GM12878 (cell line): ENCODE measurements at regions not wholly inside any gene's neighbourhood (a gene's known extent, or its start where the extent isn't known, plus 50 kb on each side); places are given as distances from the start of the nearest gene placed in this dataset.

Source experiments
- ATAC-seq: fragments of 200-7000 bp; cut with Tn5 transposase; 3 replicates; pipeline ENCODE4 v1.9.1; 2020; ENCODE audit warnings: mild to moderate bottlenecking, moderate library complexity
- BruUV-seq: library from RNA; stranded (reverse); fragments of 400-500 nt; replicated peaks from 2 replicates; lab custom pipeline; 2021; lab: Mats Ljungman, UMichigan
- CTCF ChIA-PET: fragments of 300-600 bp; sonication (Branson Sonifier 250); formaldehyde crosslinking; extraction: SDS; loops from one replicate; lab custom pipeline; 2021; ENCODE audit warnings: inconsistent platforms; lab: Yijun Ruan, JAX
- POLR2A ChIA-PET: fragments of 350-600 bp; formaldehyde crosslinking; extraction: SDS; loops from one replicate; lab custom pipeline; 2021; ENCODE audit warnings: inconsistent platforms; lab: Charles Lee
- RAD21 ChIA-PET: fragments of 300-600 bp; sonication (Branson Sonifier 250); formaldehyde crosslinking; loops from one replicate; lab custom pipeline; 2023; ENCODE audit warnings: antibody characterized with exemption; ENCODE audit not compliant: unreplicated experiment; lab: Charles Lee
- SMC1A ChIA-PET: fragments of 300-600 bp; sonication (Branson Sonifier 250); formaldehyde crosslinking; loops from one replicate; lab custom pipeline; 2023; ENCODE audit not compliant: unreplicated experiment, uncharacterized antibody; lab: Charles Lee
- DNase-seq: peaks from one replicate; pipeline ENCODE4 v3.0.0-alpha.2; 2011; ENCODE audit warnings: low read depth, low spot score
- FAIRE-seq: peaks from 3 replicates; lab custom pipeline; 2011; peaks lifted over from hg19 to GRCh38; lab: Jason Lieb, UNC
- H2AFZ ChIP-seq: 2 replicates; pipeline ENCODE4 v1.6.0; 2011; ENCODE audit warnings: low read depth, low read length, control low read depth; ENCODE audit not compliant: control insufficient read depth
- H3K27ac ChIP-seq: 2 replicates; pipeline ENCODE4 v1.5.1; 2011; ENCODE audit warnings: control low read depth; ENCODE audit not compliant: control insufficient read depth, insufficient read depth
- H3K27me3 ChIP-seq, 2 experiments: replicated peaks in 1 of 2; 2 replicates each; pipeline versions ENCODE4 v1.6.0 to v1.6.1; 2011; ENCODE audit warnings: low read length in 1 of 2; ENCODE audit not compliant: control insufficient read depth in 2 of 2, insufficient read depth in 2 of 2
- H3K36me3 ChIP-seq, 2 experiments: 2 replicates each; pipeline ENCODE4 v1.5.1; 2011; ENCODE audit warnings: low read length in 1 of 2; ENCODE audit not compliant: control insufficient read depth in 2 of 2, insufficient read depth in 2 of 2
- H3K4me1 ChIP-seq: 2 replicates; pipeline ENCODE4 v1.6.1; 2011; ENCODE audit warnings: mild to moderate bottlenecking, low read length, moderate library complexity, mixed read lengths; ENCODE audit not compliant: control insufficient read depth, insufficient read depth
- H3K4me2 ChIP-seq: 2 replicates; pipeline ENCODE4 v1.6.0; 2011; ENCODE audit warnings: control low read depth; ENCODE audit not compliant: control insufficient read depth, insufficient read depth
- H3K4me3 ChIP-seq: fragments of 200-600 bp; sonication (generic); 2 replicates; pipeline ENCODE4 v1.5.1; 2016
- H3K79me2 ChIP-seq: 2 replicates; pipeline ENCODE4 v1.6.0; 2011; ENCODE audit warnings: low read length; ENCODE audit not compliant: control insufficient read depth, insufficient read depth
- H3K9ac ChIP-seq: 2 replicates; pipeline ENCODE4 v1.8.0; 2011; ENCODE audit warnings: low read length, control low read depth, mixed read lengths; ENCODE audit not compliant: control insufficient read depth, insufficient read depth
- H3K9me3 ChIP-seq: replicated peaks from 3 replicates; pipeline ENCODE4 v1.5.1; 2011; ENCODE audit warnings: mild to moderate bottlenecking, low read length; ENCODE audit not compliant: control insufficient read depth, insufficient read depth
- H4K20me1 ChIP-seq: 2 replicates; pipeline ENCODE4 v1.6.0; 2011; ENCODE audit not compliant: control insufficient read depth, insufficient read depth
- CBX5 ChIP-seq: sonication (generic); IDR thresholded peaks from 2 replicates; pipeline ENCODE4 v1.6.1; 2016; ENCODE audit warnings: low read depth, moderate library complexity, mild to moderate bottlenecking, inconsistent platforms
- CEBPB ChIP-seq, 2 experiments: fragments of 150-350 bp in 1 of 2; IDR thresholded peaks; 2 replicates each; pipeline ENCODE4 v1.6.1; 2012 to 2014; ENCODE audit warnings: low read depth in 2 of 2, low read length in 2 of 2, borderline replicate concordance in 1 of 2, inconsistent platforms in 1 of 2
- FOXK2 ChIP-seq: fragments of 450-650 bp; IDR thresholded peaks from 2 replicates; pipeline ENCODE4 v1.6.1; 2017; ENCODE audit warnings: mild to moderate bottlenecking, moderate library complexity
- IKZF2 ChIP-seq, 2 experiments: fragments of 450-650 bp; IDR thresholded peaks; 2 replicates each; pipeline ENCODE4 v1.6.1; 2017; ENCODE audit warnings: mild to moderate bottlenecking in 2 of 2, moderate library complexity in 2 of 2
- NFXL1 ChIP-seq: fragments of 450-650 bp; IDR thresholded peaks from 2 replicates; pipeline ENCODE4 v1.6.1; 2017; ENCODE audit warnings: antibody characterized with exemption, mild to moderate bottlenecking, borderline replicate concordance
- NR2F1 ChIP-seq: fragments of 450-650 bp; conservative IDR thresholded peaks from 2 replicates; pipeline ENCODE4 v1.6.1; 2017; ENCODE audit warnings: mild to moderate bottlenecking
- PRDM15 ChIP-seq: fragments of 450-650 bp; formaldehyde crosslinking; IDR thresholded peaks from 2 replicates; pipeline ENCODE4 v1.4.0; 2020; ENCODE audit warnings: mild to moderate bottlenecking, moderate library complexity
- REST ChIP-seq: IDR thresholded peaks from 2 replicates; pipeline ENCODE4 v1.6.1; 2012; ENCODE audit warnings: mild to moderate bottlenecking, low read depth, low read length
- SMAD1 ChIP-seq: fragments of 450-650 bp; IDR thresholded peaks from 2 replicates; pipeline ENCODE4 v1.6.1; 2018; ENCODE audit warnings: mild to moderate bottlenecking, low read depth; ENCODE audit not compliant: partially characterized antibody
- SMC3 ChIP-seq: IDR thresholded peaks from 2 replicates; pipeline ENCODE4 v1.6.1; 2011; ENCODE audit warnings: low read length, improper control_type of control experiment, borderline replicate concordance
- SPI1 ChIP-seq: IDR thresholded peaks from 2 replicates; pipeline ENCODE4 v1.6.1; 2011; ENCODE audit warnings: low read depth, mild to moderate bottlenecking, low read length, moderate library complexity, borderline replicate concordance; ENCODE audit not compliant: insufficient read depth
- SUPT20H ChIP-seq: IDR thresholded peaks from 2 replicates; pipeline ENCODE4 v1.6.1; 2011; ENCODE audit warnings: low read depth, mild to moderate bottlenecking, low read length, moderate library complexity, borderline replicate concordance; ENCODE audit not compliant: control insufficient read depth
- TCF3 ChIP-seq: IDR thresholded peaks from 2 replicates; pipeline ENCODE4 v1.6.1; 2012; ENCODE audit warnings: low read depth, mild to moderate bottlenecking, low read length, borderline replicate concordance; ENCODE audit not compliant: insufficient read depth
- USF2 ChIP-seq: IDR thresholded peaks from 2 replicates; pipeline ENCODE4 v1.6.1; 2011; ENCODE audit warnings: low read depth, low read length, improper control_type of control experiment, borderline replicate concordance
- in situ Hi-C: fragments of 300-500 bp; cut with MboI; formaldehyde crosslinking; loops from 9 replicates; pipeline ENCODE4 v1.14.3; 2018; ENCODE audit warnings: mixed read lengths
- intact Hi-C: fragments of 100-400 bp; cut with micrococcal nuclease; formaldehyde crosslinking; loops from one replicate; pipeline ENCODE4 v1.14.2; 2022; ENCODE audit not compliant: unreplicated experiment

GRCh38 chr3:35986161-35986560, 346.8 kb downstream of the ARPP21 start:
- ChIA-PET SMC1A (interaction anchor here (1.1 kb wide), 1 partner anchor 20 kb away, joined by 3 read pairs; no protein-coding TSS in a partner anchor), RAD21 (no interaction called here)
- in situ Hi-C loops: no loop called here

More at GRCh38 chr3:35986161-35986560, 346.8 kb downstream of the ARPP21 start:
- POLR2A ChIA-PET: no interaction called here
- Histone ChIP-seq H2AFZ (no peak overlapping the region), H3K27me3 (no peaks in the 10 kb centered on the region), H3K4me3 (no peak overlapping the region), H3K9ac (no peak overlapping the region), H3K79me2 (no peaks in the 10 kb centered on the region), H3K4me2 (no peak overlapping the region), H3K36me3 (no peaks in the 10 kb centered on the region), H3K4me1 (no peaks in the 10 kb centered on the region), H3K9me3 (no peaks in the 10 kb centered on the region), H3K27ac (no peak overlapping the region), H4K20me1 (no peaks in the 10 kb centered on the region)
- no peak for DNase-seq
- TF ChIP-seq SUPT20H: no peak
- no peak for TF ChIP-seq USF2
- no peak for TF ChIP-seq TCF3
- TF ChIP-seq PRDM15 (CRISPR knock-in tag): no peak
- no peak for TF ChIP-seq CBX5
- TF ChIP-seq NFXL1: no peak
- TF ChIP-seq CEBPB (IDR thresholded peaks at IDR 0.05; ENCODE audit: borderline replicate concordance in 1 of 2, low read depth in 2 of 2, low read length in 2 of 2): no peak
- no peak for TF ChIP-seq SMAD1
- no peak for TF ChIP-seq SPI1
- TF ChIP-seq FOXK2: no peak
- no peak for TF ChIP-seq IKZF2 (IDR thresholded peaks at IDR 0.05)
- TF ChIP-seq REST: no peak
- no peak for TF ChIP-seq SMC3
- no peak for TF ChIP-seq NR2F1
- BruUV-seq: no TSS peak
- ATAC-seq: no peak
- no peak for FAIRE-seq
- CTCF ChIA-PET: no interaction called here
- intact Hi-C loops: no loop called here
